ENCODE measurements at regions not wholly inside any gene's neighbourhood (a gene's known extent, or its start where the extent isn't known, plus 50 kb on each side); places are given as distances from the start of the nearest gene placed in this dataset.

- DNase-seq (ENCODE audit: low spot score in 2 of 2) = no peak
- no peak overlapping the region for H3K27ac Mint-ChIP-seq
- H3K4me1 Mint-ChIP-seq = peaks cover 2% of the 10 kb centered on the region
- peaks cover 3% of the 10 kb centered on the region for H3K27me3 Mint-ChIP-seq
- ATAC-seq (ENCODE audit: low read depth) = no peak
- H3K36me3 Mint-ChIP-seq = no peaks in the 10 kb centered on the region
- H3K4me3 Mint-ChIP-seq = no peak overlapping the region
- peaks cover 2% of the 10 kb centered on the region for H3K9me3 Mint-ChIP-seq
Observed at GRCh38 chr21:24856326-24856725, 751.0 kb downstream of the MRPL39 start.

- H3K9me3 Mint-ChIP-seq = no peaks in the 10 kb centered on the region
- peaks cover 2% of the 10 kb centered on the region for H3K4me1 Mint-ChIP-seq
- peaks cover 5% of the 10 kb centered on the region for H3K27me3 Mint-ChIP-seq
- no peak overlapping the region for H3K4me3 Mint-ChIP-seq
- H3K27ac Mint-ChIP-seq = no peak overlapping the region
- H3K36me3 Mint-ChIP-seq = no peaks in the 10 kb centered on the region
- DNase-seq (ENCODE audit: low spot score in 2 of 2) (no peak), ATAC-seq (ENCODE audit: low read depth) (peak; percentile 34)
Observed at GRCh38 chr21:24852610-24853195, 754.6 kb downstream of the MRPL39 start.

DNA sequence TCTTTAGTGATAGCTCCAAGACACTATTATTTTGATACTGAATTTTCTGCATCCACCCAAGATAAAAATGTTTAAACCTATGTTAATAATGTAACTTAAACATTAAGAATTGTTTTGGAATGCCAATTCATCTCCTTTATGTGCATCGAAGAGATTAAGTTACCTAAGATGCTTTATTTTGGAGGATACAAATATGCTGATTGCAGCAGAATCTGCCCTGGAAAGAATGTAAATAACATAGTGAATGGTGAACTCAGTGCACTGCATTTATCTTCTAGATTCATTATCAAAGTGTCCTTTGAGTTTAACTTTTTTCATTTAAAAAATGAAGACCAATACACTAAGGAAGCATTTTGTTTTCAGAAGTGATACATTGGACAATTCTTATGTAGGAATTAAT is 757.2 kb downstream of the MRPL39 start:
- no peaks in the 10 kb centered on the region for H3K36me3 Mint-ChIP-seq
- H3K9me3 Mint-ChIP-seq = no peaks in the 10 kb centered on the region
- H3K27ac Mint-ChIP-seq = no peak overlapping the region

DNA sequence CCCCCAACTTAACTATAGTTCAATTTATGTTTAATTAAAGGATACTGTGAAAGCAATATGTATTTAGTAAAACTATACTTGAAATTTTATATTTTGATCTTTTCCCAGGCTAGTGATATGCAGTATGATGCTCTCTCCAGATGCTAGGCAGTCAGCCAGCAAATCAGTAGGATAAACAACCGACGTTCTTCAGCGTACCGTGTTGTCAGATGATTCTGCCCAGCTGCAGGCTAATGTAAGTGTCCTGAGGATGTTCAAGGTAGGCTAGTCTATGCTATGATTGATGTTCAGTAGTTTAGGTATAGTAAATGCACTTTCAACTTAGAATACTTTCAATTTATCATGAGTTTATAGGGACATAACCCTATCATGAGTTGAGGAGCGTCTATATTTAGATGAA is 762.6 kb downstream of the MRPL39 start:
- Mint-ChIP-seq H3K27ac (no peak overlapping the region), H3K36me3 (no peaks in the 10 kb centered on the region), H3K4me3 (no peak overlapping the region), H3K4me1 (no peaks in the 10 kb centered on the region), H3K9me3 (no peaks in the 10 kb centered on the region), H3K27me3 (peaks cover 2% of the 10 kb centered on the region)
- no peak for ATAC-seq (ENCODE audit: low read depth)
- DNase-seq (ENCODE audit: low spot score in 2 of 2) = no peak

More for the DNA sequence above, 757.2 kb downstream of the MRPL39 start:
- ATAC-seq (ENCODE audit: low read depth) (no peak), DNase-seq (ENCODE audit: low spot score in 2 of 2) (no peak)
- Mint-ChIP-seq H3K4me1 (peaks cover 2% of the 10 kb centered on the region), H3K4me3 (no peak overlapping the region), H3K27me3 (peaks cover 5% of the 10 kb centered on the region)

DNA sequence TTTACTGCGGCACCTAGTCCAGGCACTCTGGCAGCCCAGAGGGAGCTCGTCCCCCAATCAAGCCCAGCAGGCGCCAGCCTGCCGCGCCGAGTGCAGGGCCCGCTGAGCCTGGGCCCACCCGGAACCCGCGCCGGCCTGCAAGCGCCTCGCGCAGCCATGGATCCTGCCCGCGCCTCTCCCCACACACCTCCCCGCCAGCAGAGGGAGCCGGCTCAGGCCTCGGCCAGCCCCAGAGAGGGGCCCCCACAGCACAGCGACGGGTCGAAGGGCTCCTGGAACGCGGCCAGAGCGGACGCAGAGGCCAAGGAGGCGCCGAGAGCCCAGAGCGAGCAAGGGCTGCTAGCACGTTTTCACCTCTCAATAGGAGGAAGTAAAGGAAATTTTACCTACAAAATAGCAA is 767.0 kb downstream of the MRPL39 start:
- no peak overlapping the region for H3K4me3 Mint-ChIP-seq
- ATAC-seq (ENCODE audit: low read depth) (no peak), DNase-seq (ENCODE audit: low spot score in 2 of 2) (no peak)
- no peaks in the 10 kb centered on the region for H3K36me3 Mint-ChIP-seq
- H3K27me3 Mint-ChIP-seq = no peaks in the 10 kb centered on the region
- H3K4me1 Mint-ChIP-seq = no peaks in the 10 kb centered on the region
- peaks cover 2% of the 10 kb centered on the region for H3K9me3 Mint-ChIP-seq
- H3K27ac Mint-ChIP-seq = no peak overlapping the region

GRCh38 chr21:24832961-24833360 is 774.3 kb downstream of the MRPL39 start:
- H3K4me1 Mint-ChIP-seq = peaks cover 3% of the 10 kb centered on the region

DNA sequence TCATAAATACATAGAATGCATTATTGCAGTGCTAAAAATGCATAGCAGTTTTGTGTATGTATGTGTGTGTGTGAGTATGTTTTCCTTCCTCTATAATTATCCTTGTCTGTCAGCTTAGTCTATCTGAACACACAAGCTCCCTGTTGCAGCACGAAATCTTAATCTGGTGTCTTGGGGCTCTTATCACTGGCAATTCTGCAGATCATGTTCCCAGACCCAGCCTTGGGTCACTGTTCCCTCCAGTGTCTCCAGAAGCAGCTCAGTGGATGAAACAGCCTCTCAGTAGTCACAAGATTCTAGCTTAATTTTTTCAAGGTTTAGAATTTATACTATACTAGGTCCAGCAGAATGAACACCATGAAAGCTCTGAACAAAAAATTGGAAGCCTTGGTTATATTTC is 777.9 kb downstream of the MRPL39 start:
- Mint-ChIP-seq H3K9me3 (no peaks in the 10 kb centered on the region), H3K4me3 (no peak overlapping the region), H3K36me3 (no peaks in the 10 kb centered on the region), H3K4me1 (peaks cover 3% of the 10 kb centered on the region), H3K27ac (no peak overlapping the region), H3K27me3 (no peaks in the 10 kb centered on the region)
- DNase-seq (ENCODE audit: low spot score in 2 of 2) (no peak), ATAC-seq (ENCODE audit: low read depth) (no peak)

More at GRCh38 chr21:24832961-24833360, 774.3 kb downstream of the MRPL39 start:
- no peak overlapping the region for H3K27ac Mint-ChIP-seq
- H3K4me3 Mint-ChIP-seq = no peak overlapping the region
- H3K27me3 Mint-ChIP-seq = no peaks in the 10 kb centered on the region
- DNase-seq (ENCODE audit: low spot score in 2 of 2) (no peak), ATAC-seq (ENCODE audit: low read depth) (no peak)
- no peaks in the 10 kb centered on the region for H3K36me3 Mint-ChIP-seq
- no peaks in the 10 kb centered on the region for H3K9me3 Mint-ChIP-seq

- DNase-seq (ENCODE audit: low spot score in 2 of 2) = no peak
- no peak overlapping the region for H3K27ac Mint-ChIP-seq
- ATAC-seq (ENCODE audit: low read depth) = no peak
- H3K27me3 Mint-ChIP-seq = no peaks in the 10 kb centered on the region
- peaks cover 9% of the 10 kb centered on the region for H3K4me1 Mint-ChIP-seq
- H3K9me3 Mint-ChIP-seq = no peaks in the 10 kb centered on the region
- no peak overlapping the region for H3K4me3 Mint-ChIP-seq
- H3K36me3 Mint-ChIP-seq = no peaks in the 10 kb centered on the region
Observed at GRCh38 chr21:24826822-24827221, 780.5 kb downstream of the MRPL39 start.

DNA sequence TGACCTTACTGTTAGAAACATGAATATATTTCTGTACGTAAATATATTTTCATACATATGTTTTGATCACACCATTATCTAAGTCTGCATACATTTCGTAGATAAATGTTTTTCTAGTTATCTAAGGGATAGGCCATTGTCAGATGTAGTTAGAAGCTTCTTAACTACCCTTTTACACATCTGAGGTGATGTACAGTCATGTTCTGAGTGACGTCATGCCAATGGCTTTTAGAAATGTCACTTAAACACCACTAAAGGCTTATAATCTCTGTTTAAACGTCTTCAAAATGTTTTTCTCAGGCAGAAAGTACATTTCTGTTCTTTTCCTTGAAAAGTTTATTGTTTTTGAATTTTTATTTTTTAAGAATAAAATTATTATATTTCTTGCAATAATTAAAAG is 781.9 kb downstream of the MRPL39 start:
- Mint-ChIP-seq H3K9me3 (no peaks in the 10 kb centered on the region), H3K27me3 (no peaks in the 10 kb centered on the region), H3K4me3 (no peak overlapping the region), H3K27ac (no peak overlapping the region), H3K4me1 (peaks cover 9% of the 10 kb centered on the region), H3K36me3 (no peaks in the 10 kb centered on the region)
- ATAC-seq (ENCODE audit: low read depth) = no peak
- no peak for DNase-seq (ENCODE audit: low spot score in 2 of 2)

- Mint-ChIP-seq H3K27me3 (no peaks in the 10 kb centered on the region), H3K36me3 (no peaks in the 10 kb centered on the region), H3K27ac (no peak overlapping the region), H3K9me3 (no peaks in the 10 kb centered on the region), H3K4me3 (no peak overlapping the region), H3K4me1 (peaks cover 7% of the 10 kb centered on the region)
- ATAC-seq (ENCODE audit: low read depth) = no peak
- no peak for DNase-seq (ENCODE audit: low spot score in 2 of 2)
Observed at GRCh38 chr21:24824209-24824608, 783.1 kb downstream of the MRPL39 start.

GRCh38 chr21:24823247-24823646 is 784.0 kb downstream of the MRPL39 start:
- peaks cover 7% of the 10 kb centered on the region for H3K4me1 Mint-ChIP-seq
- ATAC-seq (ENCODE audit: low read depth) (no peak), DNase-seq (ENCODE audit: low spot score in 2 of 2) (no peak)
- no peaks in the 10 kb centered on the region for H3K36me3 Mint-ChIP-seq
- H3K27ac Mint-ChIP-seq = peak overlapping the region; percentile 50
- H3K9me3 Mint-ChIP-seq = no peaks in the 10 kb centered on the region
- H3K4me3 Mint-ChIP-seq = no peak overlapping the region
- no peaks in the 10 kb centered on the region for H3K27me3 Mint-ChIP-seq

DNA sequence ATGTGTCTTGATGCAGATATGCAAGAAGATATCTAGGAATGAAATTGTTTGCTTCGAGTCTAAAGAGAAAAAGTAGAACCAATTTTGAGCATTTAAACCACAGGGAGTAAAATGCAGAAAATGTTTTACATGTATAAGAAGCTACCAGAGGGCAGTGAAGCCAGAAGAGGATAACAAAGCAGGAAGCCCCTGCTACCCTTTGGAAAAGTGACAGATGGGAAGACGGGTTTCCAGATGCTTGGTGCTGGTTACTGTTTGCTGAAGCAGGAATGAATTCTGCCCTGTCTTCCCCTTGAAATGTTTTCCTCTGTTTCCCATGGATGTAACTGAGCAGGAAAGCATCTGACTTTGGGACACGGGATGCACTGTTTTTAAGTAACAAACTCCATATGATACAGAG is 822.2 kb downstream of the MRPL39 start:
- Mint-ChIP-seq H3K4me1 (no peaks in the 10 kb centered on the region), H3K9me3 (no peaks in the 10 kb centered on the region), H3K36me3 (no peaks in the 10 kb centered on the region), H3K27ac (peak overlapping the region; percentile 28), H3K27me3 (no peaks in the 10 kb centered on the region), H3K4me3 (no peak overlapping the region)
- DNase-seq (ENCODE audit: low spot score in 2 of 2) = no peak
- no peak for ATAC-seq (ENCODE audit: low read depth)

- Mint-ChIP-seq H3K27ac (no peak overlapping the region), H3K27me3 (no peaks in the 10 kb centered on the region), H3K9me3 (no peaks in the 10 kb centered on the region), H3K4me1 (no peaks in the 10 kb centered on the region), H3K4me3 (no peak overlapping the region), H3K36me3 (no peaks in the 10 kb centered on the region)
- DNase-seq (ENCODE audit: low spot score in 2 of 2) = no peak
- no peak for ATAC-seq (ENCODE audit: low read depth)
Observed at GRCh38 chr21:24781146-24781545, 826.1 kb downstream of the MRPL39 start.

GRCh38 chr21:24759348-24760075 is 847.8 kb downstream of the MRPL39 start:
- no peak overlapping the region for H3K4me3 Mint-ChIP-seq

DNA sequence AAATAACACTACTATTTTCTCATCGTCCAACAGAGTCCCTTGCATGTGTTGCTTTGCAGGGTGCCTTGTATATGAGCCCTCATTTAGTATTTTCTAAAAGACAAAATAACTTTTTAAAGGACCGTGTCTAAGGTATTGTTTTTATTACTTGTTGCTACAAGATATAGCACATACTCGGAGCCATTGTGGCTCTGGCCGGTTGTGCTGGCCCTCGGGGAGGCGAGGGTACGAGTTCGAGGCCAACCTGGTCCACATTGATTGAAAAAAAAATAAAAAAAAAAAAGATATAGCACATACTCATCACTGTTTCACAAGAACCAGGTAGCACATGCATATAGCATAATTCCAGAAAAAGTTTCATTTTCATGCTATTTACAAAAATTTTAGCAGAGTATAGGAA is 869.2 kb downstream of the MRPL39 start:
- Mint-ChIP-seq H3K4me3 (no peak overlapping the region), H3K27ac (no peak overlapping the region), H3K36me3 (no peaks in the 10 kb centered on the region), H3K4me1 (no peaks in the 10 kb centered on the region), H3K27me3 (peaks cover 2% of the 10 kb centered on the region), H3K9me3 (no peaks in the 10 kb centered on the region)
- no peak for ATAC-seq (ENCODE audit: low read depth)
- DNase-seq (ENCODE audit: low spot score in 2 of 2) = no peak

More at GRCh38 chr21:24759348-24760075, 847.8 kb downstream of the MRPL39 start:
- no peaks in the 10 kb centered on the region for H3K27me3 Mint-ChIP-seq
- H3K9me3 Mint-ChIP-seq = no peaks in the 10 kb centered on the region
- H3K36me3 Mint-ChIP-seq = no peaks in the 10 kb centered on the region
- no peaks in the 10 kb centered on the region for H3K4me1 Mint-ChIP-seq
- no peak overlapping the region for H3K27ac Mint-ChIP-seq
- DNase-seq (ENCODE audit: low spot score in 2 of 2) (no peak), ATAC-seq (ENCODE audit: low read depth) (peak; percentile 51)

All from memory B cell (primary cell).